ENCODE measurements at regions not wholly inside any gene's neighbourhood (a gene's known extent, or its start where the extent isn't known, plus 50 kb on each side); places are given as distances from the start of the nearest gene placed in this dataset.

GRCh38 chr14:97315790-97316189 is 518.6 kb downstream of the VRK1 start:
- CTCF ChIA-PET, result no interaction called here
- Histone ChIP-seq H3K4me3 (ENCODE audit: low read depth, low read length) (no peak overlapping the region), H3K9me3 (ENCODE audit: control insufficient read depth, insufficient read depth, low read length) (peaks cover 13% of the 10 kb centered on the region; the same call in 1 of the 2 replicates), H3K27ac (ENCODE audit: low read depth, low read length) (no peak overlapping the region), H3K27me3 (ENCODE audit: control insufficient read depth, insufficient read depth, low read length) (no peaks in the 10 kb centered on the region)
- POLR2A ChIA-PET, result no interaction called here
- no peak for TF ChIP-seq CTCF (IDR thresholded peaks at IDR 0.05; ENCODE audit: low read depth, low read length)
- no peak for DNase-seq (ENCODE audit: low read depth, low spot score)

- CTCF ChIA-PET, result no interaction called here
- no peak for DNase-seq (ENCODE audit: low read depth, low spot score)
- H3K9me3 ChIP-seq (ENCODE audit: control insufficient read depth, insufficient read depth, low read length), result peaks cover 21% of the 10 kb centered on the region
- POLR2A ChIA-PET, result no interaction called here
- TF ChIP-seq CTCF (IDR thresholded peaks at IDR 0.05; ENCODE audit: low read depth, low read length), result no peak
- no peaks in the 10 kb centered on the region for H3K27me3 ChIP-seq (ENCODE audit: control insufficient read depth, insufficient read depth, low read length)
- no peak overlapping the region for H3K4me3 ChIP-seq (ENCODE audit: low read depth, low read length)
- H3K27ac ChIP-seq (ENCODE audit: low read depth, low read length), result no peak overlapping the region
Measured at GRCh38 chr14:97318380-97318779, 521.2 kb downstream of the VRK1 start.

- Histone ChIP-seq H3K27me3 (ENCODE audit: control insufficient read depth, insufficient read depth, low read length) (no peaks in the 10 kb centered on the region), H3K4me3 (ENCODE audit: low read depth, low read length) (no peak overlapping the region), H3K9me3 (ENCODE audit: control insufficient read depth, insufficient read depth, low read length) (peaks cover 28% of the 10 kb centered on the region), H3K27ac (ENCODE audit: low read depth, low read length) (no peak overlapping the region)
- no peak for DNase-seq (ENCODE audit: low read depth, low spot score)
- POLR2A ChIA-PET, result no interaction called here
- CTCF ChIA-PET, result no interaction called here
- TF ChIP-seq CTCF (IDR thresholded peaks at IDR 0.05; ENCODE audit: low read depth, low read length), result no peak
Measured at GRCh38 chr14:97319691-97320090, 522.5 kb downstream of the VRK1 start.

- ChIA-PET CTCF (no interaction called here), POLR2A (no interaction called here)
- Histone ChIP-seq H3K9me3 (ENCODE audit: control insufficient read depth, insufficient read depth, low read length) (peaks cover 41% of the 10 kb centered on the region), H3K4me3 (ENCODE audit: low read depth, low read length) (no peak overlapping the region), H3K27me3 (ENCODE audit: control insufficient read depth, insufficient read depth, low read length) (no peaks in the 10 kb centered on the region), H3K27ac (ENCODE audit: low read depth, low read length) (no peak overlapping the region)
- no peak for DNase-seq (ENCODE audit: low read depth, low spot score)
- TF ChIP-seq CTCF (IDR thresholded peaks at IDR 0.05; ENCODE audit: low read depth, low read length), result no peak
Measured at GRCh38 chr14:97328743-97329142, 531.6 kb downstream of the VRK1 start.

- no peak for TF ChIP-seq CTCF (IDR thresholded peaks at IDR 0.05; ENCODE audit: low read depth, low read length)
- DNase-seq (ENCODE audit: low read depth, low spot score), result no peak
- H3K27ac ChIP-seq (ENCODE audit: low read depth, low read length), result no peak overlapping the region
- POLR2A ChIA-PET, result no interaction called here
- CTCF ChIA-PET, result no interaction called here
- peaks cover 32% of the 10 kb centered on the region for H3K9me3 ChIP-seq (ENCODE audit: control insufficient read depth, insufficient read depth, low read length)
- no peak overlapping the region for H3K4me3 ChIP-seq (ENCODE audit: low read depth, low read length)
- H3K27me3 ChIP-seq (ENCODE audit: control insufficient read depth, insufficient read depth, low read length), result no peaks in the 10 kb centered on the region
Measured at GRCh38 chr14:97329701-97330100, 532.5 kb downstream of the VRK1 start.

All from AG04450 (cell line).